Astrocyte of the cerebellum (primary cell): ENCODE measurements at regions not wholly inside any gene's neighbourhood (a gene's known extent, or its start where the extent isn't known, plus 50 kb on each side); places are given as distances from the start of the nearest gene placed in this dataset.

Experiments
- DNase-seq: peaks from one replicate; pipeline ENCODE4 v3.0.0-alpha.2; 2011; ENCODE audit warnings: low read depth
- H3K4me3 ChIP-seq: 2 replicates; pipeline ENCODE4 v1.5.1; 2011; ENCODE audit warnings: mild to moderate bottlenecking, low read depth, low read length, moderate library complexity
- in situ Hi-C: cut with HindIII; loops from 2 replicates; pipeline ENCODE4 v1.10.0; 2017; ENCODE audit warnings: low sequenced_read_pairs
- TF ChIP-seq, protein P1 (sequence below): IDR thresholded peaks from 2 replicates; pipeline ENCODE4 v1.5.1; 2012; ENCODE audit warnings: low read length, low read depth, moderate library complexity, mild to moderate bottlenecking; ENCODE audit errors: missing control alignments

DNA sequence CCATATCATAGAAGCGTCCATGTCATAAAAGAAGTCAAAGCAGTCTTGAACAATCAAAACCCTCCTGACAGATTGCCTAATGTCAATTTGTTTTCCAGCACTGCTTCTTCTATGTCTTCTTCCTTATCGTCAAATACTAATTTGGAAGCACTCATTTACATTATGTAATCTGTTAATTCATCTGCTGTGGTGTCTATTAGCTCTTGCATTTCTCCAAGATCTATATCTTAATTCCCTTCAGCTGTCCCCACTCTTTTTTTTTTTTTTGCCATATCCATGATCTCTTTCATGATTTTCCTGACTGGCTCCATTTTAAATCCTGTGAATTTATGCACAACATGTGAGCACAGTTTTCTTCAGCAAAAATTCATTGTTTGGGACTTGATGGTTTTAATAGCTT is 560.5 kb upstream of the ARPP21 start:
- no peak for DNase-seq
- no peak overlapping the region for H3K4me3 ChIP-seq
- in situ Hi-C loops = no loop called here
- TF ChIP-seq, protein P1, sequence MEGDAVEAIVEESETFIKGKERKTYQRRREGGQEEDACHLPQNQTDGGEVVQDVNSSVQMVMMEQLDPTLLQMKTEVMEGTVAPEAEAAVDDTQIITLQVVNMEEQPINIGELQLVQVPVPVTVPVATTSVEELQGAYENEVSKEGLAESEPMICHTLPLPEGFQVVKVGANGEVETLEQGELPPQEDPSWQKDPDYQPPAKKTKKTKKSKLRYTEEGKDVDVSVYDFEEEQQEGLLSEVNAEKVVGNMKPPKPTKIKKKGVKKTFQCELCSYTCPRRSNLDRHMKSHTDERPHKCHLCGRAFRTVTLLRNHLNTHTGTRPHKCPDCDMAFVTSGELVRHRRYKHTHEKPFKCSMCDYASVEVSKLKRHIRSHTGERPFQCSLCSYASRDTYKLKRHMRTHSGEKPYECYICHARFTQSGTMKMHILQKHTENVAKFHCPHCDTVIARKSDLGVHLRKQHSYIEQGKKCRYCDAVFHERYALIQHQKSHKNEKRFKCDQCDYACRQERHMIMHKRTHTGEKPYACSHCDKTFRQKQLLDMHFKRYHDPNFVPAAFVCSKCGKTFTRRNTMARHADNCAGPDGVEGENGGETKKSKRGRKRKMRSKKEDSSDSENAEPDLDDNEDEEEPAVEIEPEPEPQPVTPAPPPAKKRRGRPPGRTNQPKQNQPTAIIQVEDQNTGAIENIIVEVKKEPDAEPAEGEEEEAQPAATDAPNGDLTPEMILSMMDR = no peak

DNA sequence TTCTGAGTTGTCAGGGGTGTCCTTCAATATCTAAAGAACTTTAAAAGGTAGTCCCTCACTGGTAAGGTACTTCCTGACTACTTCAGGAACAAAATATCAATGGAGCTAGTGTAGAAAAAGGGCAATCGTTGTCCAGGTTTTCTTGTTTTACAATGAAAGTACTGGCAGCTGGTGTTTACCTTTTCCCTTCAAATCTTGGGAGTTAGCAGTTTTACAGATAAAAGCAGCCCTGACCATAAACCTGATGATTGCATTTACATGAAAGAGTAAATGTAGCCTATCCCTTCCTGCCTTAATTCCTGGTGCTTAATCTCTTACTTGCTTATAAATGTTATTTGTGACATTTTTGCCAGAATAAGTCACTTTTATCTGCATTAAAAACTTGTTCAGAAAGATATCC is 559.9 kb upstream of the ARPP21 start:
- in situ Hi-C loops = no loop called here
- H3K4me3 ChIP-seq = no peak overlapping the region
- TF ChIP-seq, protein P1 = no peak
- DNase-seq = no peak

DNA sequence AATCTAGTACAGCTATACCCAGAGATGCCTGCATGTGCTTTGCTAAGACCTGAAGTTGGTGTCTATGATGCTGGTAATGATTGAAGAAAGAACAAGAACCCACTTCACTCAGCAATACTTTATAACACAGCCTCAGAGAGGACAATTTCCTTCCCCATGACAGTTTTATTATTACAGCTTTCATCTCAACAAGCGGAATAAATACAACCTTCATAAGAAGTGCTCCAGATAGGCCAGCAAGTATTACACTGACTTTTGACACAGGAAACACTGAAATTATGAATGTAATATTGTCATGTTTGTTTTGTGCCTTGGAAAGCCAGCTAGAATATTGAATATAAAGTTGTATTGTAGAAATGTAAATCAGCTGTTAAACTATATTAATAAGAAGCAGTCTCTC is 557.4 kb upstream of the ARPP21 start:
- TF ChIP-seq, protein P1 = no peak
- in situ Hi-C loops = no loop called here
- no peak for DNase-seq
- H3K4me3 ChIP-seq = no peak overlapping the region

DNA sequence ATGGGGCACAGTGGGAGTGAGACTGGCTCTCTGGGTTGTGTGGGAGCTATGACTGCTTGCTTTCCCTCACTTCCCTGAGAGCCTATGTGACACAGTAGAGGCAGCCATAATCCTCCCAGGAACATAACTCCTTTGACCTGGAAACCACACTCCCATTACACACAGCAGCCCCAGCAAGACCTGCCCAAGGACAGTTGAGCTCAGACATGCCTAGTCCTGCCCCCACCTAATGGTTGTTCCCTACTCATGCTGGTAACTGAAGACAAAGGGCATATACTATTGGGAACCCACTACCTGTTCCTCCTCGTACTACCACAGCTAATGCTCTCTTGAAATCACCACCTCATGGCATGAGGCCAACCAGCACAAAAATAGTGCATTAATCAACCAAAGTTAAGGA is 550.4 kb upstream of the ARPP21 start:
- TF ChIP-seq, protein P1 = no peak
- no peak overlapping the region for H3K4me3 ChIP-seq
- in situ Hi-C loops = no loop called here
- no peak for DNase-seq

DNA sequence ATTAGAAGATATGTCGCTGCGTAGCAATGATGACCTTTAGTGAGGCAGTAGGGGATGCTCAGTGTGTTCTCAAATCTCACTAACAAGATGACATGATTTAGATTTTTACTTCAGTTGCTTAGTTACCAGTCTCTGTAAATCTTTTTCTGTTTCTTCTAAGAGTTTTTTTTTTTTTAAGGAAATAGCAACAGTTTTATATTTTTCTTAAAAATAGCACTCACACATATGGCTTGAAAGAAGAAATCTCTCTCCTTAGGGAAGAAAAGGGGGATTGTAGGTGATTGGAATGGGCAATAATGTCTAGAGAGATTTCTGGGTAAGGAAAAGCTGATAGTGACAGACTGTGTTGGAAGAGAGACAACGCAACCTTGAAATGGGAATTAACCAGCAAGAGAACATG is 524.6 kb upstream of the ARPP21 start:
- H3K4me3 ChIP-seq = no peak overlapping the region
- in situ Hi-C loops = no loop called here
- TF ChIP-seq, protein P1 = no peak
- no peak for DNase-seq

DNA sequence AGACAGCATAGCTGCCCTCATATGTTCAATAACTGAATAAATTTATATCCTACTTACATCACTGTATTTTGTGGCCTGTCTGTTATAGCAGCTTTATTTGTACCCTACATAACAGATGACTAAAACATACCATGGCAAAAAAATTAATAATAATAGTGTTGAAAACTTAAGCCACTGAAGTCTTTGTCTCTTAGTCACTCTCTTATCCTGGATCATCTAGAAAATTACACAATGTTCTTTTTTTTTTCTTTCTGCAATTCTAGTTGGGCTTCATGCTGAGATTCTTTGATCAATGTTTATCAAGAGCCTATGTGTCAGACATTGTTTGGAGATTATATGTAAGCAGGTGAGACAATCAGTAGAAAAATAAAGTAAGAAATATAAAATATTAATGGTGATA is 519.3 kb upstream of the ARPP21 start:
- in situ Hi-C loops = no loop called here
- DNase-seq = no peak
- TF ChIP-seq, protein P1 = no peak

DNA sequence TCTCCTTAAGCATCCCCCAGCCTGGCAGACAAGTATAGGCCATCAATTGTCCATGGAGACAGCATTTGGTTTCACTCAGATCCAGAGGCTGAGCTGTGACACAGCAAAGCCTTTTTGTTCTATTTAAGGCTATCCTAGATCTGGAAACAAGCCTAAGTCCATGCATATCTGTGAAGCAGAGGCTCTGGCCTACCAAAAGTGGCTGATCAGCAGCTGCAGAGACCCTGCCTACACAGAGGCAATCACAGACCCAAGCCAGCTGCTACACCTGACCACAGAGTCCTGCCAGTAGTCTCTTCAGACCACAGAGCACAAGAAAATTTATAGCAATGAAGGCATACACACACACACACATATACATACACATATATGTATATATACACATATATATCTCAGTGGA is 501.7 kb upstream of the ARPP21 start:
- TF ChIP-seq, protein P1 = no peak
- no peak for DNase-seq
- no peak overlapping the region for H3K4me3 ChIP-seq
- in situ Hi-C loops = no loop called here

More for the DNA sequence above, 519.3 kb upstream of the ARPP21 start:
- H3K4me3 ChIP-seq = no peak overlapping the region
